ENCODE measurements at regions not wholly inside any gene's neighbourhood (a gene's known extent, or its start where the extent isn't known, plus 50 kb on each side); places are given as distances from the start of the nearest gene placed in this dataset.

DNA sequence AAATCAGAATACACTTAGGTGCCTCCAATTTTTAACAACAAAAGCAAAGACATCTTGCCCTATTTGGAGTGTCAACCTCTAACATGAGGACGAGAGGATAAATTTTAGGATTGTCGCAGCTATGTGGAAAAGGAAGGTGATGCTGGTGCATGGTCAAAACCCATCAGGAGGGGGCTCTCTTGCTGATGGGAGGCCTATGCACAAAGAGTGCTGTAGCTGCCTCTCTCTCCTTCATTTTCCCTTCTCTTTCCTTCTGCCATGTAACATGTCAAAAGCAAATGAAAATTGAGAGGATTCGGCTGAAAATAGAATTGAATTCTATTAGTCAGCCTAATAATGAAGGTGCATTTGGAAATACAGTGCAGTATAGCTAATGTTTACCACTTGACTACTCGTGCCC is 578.7 kb upstream of the ZNF462 start:
- H3K9me3 ChIP-seq (ENCODE audit: control insufficient read depth, insufficient read depth, low read length) = no peaks in the 10 kb centered on the region

DNA sequence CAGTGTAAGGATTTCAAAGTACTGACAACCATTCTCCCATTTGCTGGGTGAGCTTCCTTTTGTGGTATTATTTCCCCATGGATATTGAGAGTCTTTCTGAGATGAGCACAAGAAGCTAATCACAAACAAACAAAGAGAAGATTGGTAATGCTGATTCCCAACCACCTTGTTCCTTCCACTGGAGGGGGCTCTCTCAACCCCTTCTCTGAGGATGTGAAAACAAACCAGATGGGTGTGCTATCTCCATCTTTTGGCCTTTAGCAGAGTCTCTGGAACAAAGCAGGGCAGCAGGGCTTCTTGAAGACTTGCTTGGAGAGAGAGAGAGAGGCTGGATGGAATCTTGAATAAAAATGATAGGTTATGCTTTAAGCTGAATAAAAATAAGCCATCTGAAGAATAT is 576.7 kb upstream of the ZNF462 start:
- DNase-seq (ENCODE audit: low read depth in 4 of 6, low spot score in 6 of 6) = peak in 3 of 6 donors; percentile 35 to 93 (median 87)
- H3K27ac ChIP-seq (ENCODE audit: low read depth, low read length) = peak overlapping the region; percentile 64

More for the DNA sequence above, 578.7 kb upstream of the ZNF462 start:
- 54% methylated on average over 2 of the region's 4 CpGs for WGBS (ENCODE audit: insufficient coverage)
- Histone ChIP-seq H3K4me1 (ENCODE audit: control insufficient read depth, insufficient read depth, low read length) (peaks cover 5% of the 10 kb centered on the region), H3K4me3 (ENCODE audit: low read depth, low read length) (no peak overlapping the region), H3K27ac (ENCODE audit: low read depth, low read length) (peak overlapping the region; percentile 58), H3K27me3 (ENCODE audit: control insufficient read depth, insufficient read depth, low read length) (no peaks in the 10 kb centered on the region), H3K36me3 (ENCODE audit: control insufficient read depth, insufficient read depth, low read length) (no peaks in the 10 kb centered on the region)
- DNase-seq (ENCODE audit: low read depth in 4 of 6, low spot score in 6 of 6) = peak in 1 of 6 donors; percentile 74

DNA sequence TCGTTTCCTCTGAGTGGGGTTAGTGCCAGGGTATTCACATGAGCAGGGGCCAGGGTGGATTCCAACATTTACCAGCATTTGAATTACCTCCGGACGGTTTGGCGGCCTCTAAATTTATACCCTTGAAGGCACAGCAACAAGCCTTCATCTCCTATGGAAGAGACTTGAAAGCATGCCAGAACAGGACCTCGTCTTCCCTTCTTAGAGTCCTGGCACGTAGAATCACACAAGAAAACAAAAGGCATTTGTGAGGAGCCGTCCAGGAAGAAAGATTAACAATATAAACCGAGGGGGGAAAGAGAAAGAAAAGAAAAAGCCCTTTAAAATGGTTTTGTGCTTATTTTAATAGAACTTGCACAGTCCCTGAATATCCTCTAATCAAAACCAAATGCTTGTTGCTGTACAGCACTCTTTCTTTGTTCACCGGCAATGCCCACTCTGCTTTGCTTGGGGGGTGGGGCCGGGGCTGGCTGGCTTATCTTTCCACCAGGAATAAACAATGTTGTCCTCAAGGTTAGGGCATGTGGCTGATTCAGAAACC is 575.8 kb upstream of the ZNF462 start:
- Histone ChIP-seq H3K9me3 (ENCODE audit: control insufficient read depth, insufficient read depth, low read length) (no peaks in the 10 kb centered on the region), H3K4me1 (ENCODE audit: control insufficient read depth, insufficient read depth, low read length) (peaks cover 5% of the 10 kb centered on the region), H3K36me3 (ENCODE audit: control insufficient read depth, insufficient read depth, low read length) (no peaks in the 10 kb centered on the region), H3K4me3 (ENCODE audit: low read depth, low read length) (peak overlapping the region; percentile 11), H3K27me3 (ENCODE audit: control insufficient read depth, insufficient read depth, low read length) (no peaks in the 10 kb centered on the region), H3K27ac (ENCODE audit: low read depth, low read length) (peak overlapping the region; percentile 64)
- peak in 5 of 6 donors; percentile 63 to 94 (median 71) for DNase-seq (ENCODE audit: low read depth in 4 of 6, low spot score in 6 of 6)
- 0% methylated on average over 1 of the region's 10 CpGs for WGBS (ENCODE audit: insufficient coverage)

More for the DNA sequence above, 576.7 kb upstream of the ZNF462 start:
- Histone ChIP-seq H3K4me1 (ENCODE audit: control insufficient read depth, insufficient read depth, low read length) (peaks cover 5% of the 10 kb centered on the region), H3K4me3 (ENCODE audit: low read depth, low read length) (no peak overlapping the region), H3K36me3 (ENCODE audit: control insufficient read depth, insufficient read depth, low read length) (no peaks in the 10 kb centered on the region), H3K27me3 (ENCODE audit: control insufficient read depth, insufficient read depth, low read length) (no peaks in the 10 kb centered on the region), H3K9me3 (ENCODE audit: control insufficient read depth, insufficient read depth, low read length) (no peaks in the 10 kb centered on the region)

- DNase-seq (ENCODE audit: low read depth in 4 of 6, low spot score in 6 of 6) = peak in 4 of 6 donors; percentile 20 to 63 (median 46)
- Histone ChIP-seq H3K36me3 (ENCODE audit: control insufficient read depth, insufficient read depth, low read length) (no peaks in the 10 kb centered on the region), H3K4me1 (ENCODE audit: control insufficient read depth, insufficient read depth, low read length) (peaks cover 5% of the 10 kb centered on the region), H3K27me3 (ENCODE audit: control insufficient read depth, insufficient read depth, low read length) (no peaks in the 10 kb centered on the region), H3K27ac (ENCODE audit: low read depth, low read length) (peak overlapping the region; percentile 64), H3K4me3 (ENCODE audit: low read depth, low read length) (peak overlapping the region; percentile 11), H3K9me3 (ENCODE audit: control insufficient read depth, insufficient read depth, low read length) (no peaks in the 10 kb centered on the region)
- WGBS (ENCODE audit: insufficient coverage) = 28% methylated on average over 3 of the region's 9 CpGs
These were observed 575.2 kb upstream of the ZNF462 start for GRCh38 chr9:106287731-106288130.

- peak in 1 of 6 donors; percentile 40 for DNase-seq (ENCODE audit: low read depth in 4 of 6, low spot score in 6 of 6)
- Histone ChIP-seq H3K4me3 (ENCODE audit: low read depth, low read length) (no peak overlapping the region), H3K27ac (ENCODE audit: low read depth, low read length) (no peak overlapping the region), H3K27me3 (ENCODE audit: control insufficient read depth, insufficient read depth, low read length) (no peaks in the 10 kb centered on the region), H3K9me3 (ENCODE audit: control insufficient read depth, insufficient read depth, low read length) (no peaks in the 10 kb centered on the region), H3K36me3 (ENCODE audit: control insufficient read depth, insufficient read depth, low read length) (no peaks in the 10 kb centered on the region), H3K4me1 (ENCODE audit: control insufficient read depth, insufficient read depth, low read length) (peaks cover 5% of the 10 kb centered on the region)
- WGBS (ENCODE audit: insufficient coverage) = 74% methylated on average over 7 of the region's 8 CpGs
These were observed 574.3 kb upstream of the ZNF462 start for GRCh38 chr9:106288689-106289088.

- Histone ChIP-seq H3K9me3 (ENCODE audit: control insufficient read depth, insufficient read depth, low read length) (no peaks in the 10 kb centered on the region), H3K4me3 (ENCODE audit: low read depth, low read length) (no peak overlapping the region), H3K27me3 (ENCODE audit: control insufficient read depth, insufficient read depth, low read length) (no peaks in the 10 kb centered on the region), H3K27ac (ENCODE audit: low read depth, low read length) (no peak overlapping the region), H3K4me1 (ENCODE audit: control insufficient read depth, insufficient read depth, low read length) (peaks cover 5% of the 10 kb centered on the region), H3K36me3 (ENCODE audit: control insufficient read depth, insufficient read depth, low read length) (no peaks in the 10 kb centered on the region)
- DNase-seq (ENCODE audit: low read depth in 4 of 6, low spot score in 6 of 6) = no peak
- WGBS (ENCODE audit: insufficient coverage) = no CpG with 5 or more reads among the region's 2 CpGs
These were observed 571.2 kb upstream of the ZNF462 start for GRCh38 chr9:106291786-106292185.

GRCh38 chr9:106296426-106296825 is 566.5 kb upstream of the ZNF462 start:
- Histone ChIP-seq H3K36me3 (ENCODE audit: control insufficient read depth, insufficient read depth, low read length) (no peaks in the 10 kb centered on the region), H3K27me3 (ENCODE audit: control insufficient read depth, insufficient read depth, low read length) (no peaks in the 10 kb centered on the region), H3K4me1 (ENCODE audit: control insufficient read depth, insufficient read depth, low read length) (no peaks in the 10 kb centered on the region), H3K4me3 (ENCODE audit: low read depth, low read length) (no peak overlapping the region), H3K27ac (ENCODE audit: low read depth, low read length) (no peak overlapping the region), H3K9me3 (ENCODE audit: control insufficient read depth, insufficient read depth, low read length) (no peaks in the 10 kb centered on the region)
- no peak for DNase-seq (ENCODE audit: low read depth in 4 of 6, low spot score in 6 of 6)
- no CpG with 5 or more reads among the region's 2 CpGs for WGBS (ENCODE audit: insufficient coverage)

- no peaks in the 10 kb centered on the region for H3K27me3 ChIP-seq (ENCODE audit: control insufficient read depth, insufficient read depth, low read length)
- H3K4me3 ChIP-seq (ENCODE audit: low read depth, low read length) = no peak overlapping the region
- no peak for DNase-seq (ENCODE audit: low read depth in 4 of 6, low spot score in 6 of 6)
- 75% methylated on average over 2 of the region's 3 CpGs for WGBS (ENCODE audit: insufficient coverage)
- no peak overlapping the region for H3K27ac ChIP-seq (ENCODE audit: low read depth, low read length)
- no peaks in the 10 kb centered on the region for H3K9me3 ChIP-seq (ENCODE audit: control insufficient read depth, insufficient read depth, low read length)
- no peaks in the 10 kb centered on the region for H3K4me1 ChIP-seq (ENCODE audit: control insufficient read depth, insufficient read depth, low read length)
- no peaks in the 10 kb centered on the region for H3K36me3 ChIP-seq (ENCODE audit: control insufficient read depth, insufficient read depth, low read length)
These were observed 564.0 kb upstream of the ZNF462 start for GRCh38 chr9:106298997-106299396.

- H3K27me3 ChIP-seq (ENCODE audit: control insufficient read depth, insufficient read depth, low read length) = no peaks in the 10 kb centered on the region
- H3K36me3 ChIP-seq (ENCODE audit: control insufficient read depth, insufficient read depth, low read length) = no peaks in the 10 kb centered on the region
- WGBS (ENCODE audit: insufficient coverage) = no CpG with 5 or more reads among the region's 4 CpGs
- no peak overlapping the region for H3K27ac ChIP-seq (ENCODE audit: low read depth, low read length)
- DNase-seq (ENCODE audit: low read depth in 4 of 6, low spot score in 6 of 6) = peak in 2 of 6 donors; percentile 62 to 93
- no peaks in the 10 kb centered on the region for H3K4me1 ChIP-seq (ENCODE audit: control insufficient read depth, insufficient read depth, low read length)
- H3K4me3 ChIP-seq (ENCODE audit: low read depth, low read length) = no peak overlapping the region
- no peaks in the 10 kb centered on the region for H3K9me3 ChIP-seq (ENCODE audit: control insufficient read depth, insufficient read depth, low read length)
These were observed 558.5 kb upstream of the ZNF462 start for GRCh38 chr9:106304401-106304920.

DNA sequence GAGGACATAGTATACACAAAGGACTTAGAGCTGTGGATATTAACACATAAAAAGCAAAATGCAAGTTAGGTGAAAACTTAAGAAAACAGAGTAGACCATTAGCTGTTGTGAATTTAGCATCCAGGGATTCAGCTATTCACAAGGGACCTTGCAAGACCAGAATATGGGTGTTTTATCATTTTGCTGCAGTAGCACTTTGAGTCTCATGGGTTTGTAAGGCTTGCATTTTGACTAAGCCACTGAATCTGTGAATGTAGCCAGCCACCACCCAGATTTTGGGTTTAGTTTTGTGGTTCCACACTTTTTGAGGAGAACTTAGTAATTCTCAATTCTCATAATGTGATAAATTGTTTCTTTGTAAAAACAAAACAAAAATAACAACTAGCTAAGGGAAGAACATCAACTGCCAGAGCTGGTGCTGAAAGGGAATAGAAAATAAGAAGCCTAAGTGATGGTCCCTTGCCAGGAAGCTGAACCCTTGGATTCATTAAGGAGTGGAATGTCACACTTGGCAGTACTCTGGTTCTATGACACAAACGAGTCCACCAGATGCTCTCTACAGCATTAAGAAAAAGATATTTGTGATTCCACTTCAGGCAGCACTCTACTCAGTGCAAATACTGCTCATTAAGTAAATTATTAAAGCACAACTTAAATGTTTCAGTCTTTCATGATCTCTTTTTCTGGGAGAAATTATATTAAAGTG is 557.4 kb upstream of the ZNF462 start:
- Histone ChIP-seq H3K36me3 (ENCODE audit: control insufficient read depth, insufficient read depth, low read length) (no peaks in the 10 kb centered on the region), H3K4me1 (ENCODE audit: control insufficient read depth, insufficient read depth, low read length) (no peaks in the 10 kb centered on the region), H3K9me3 (ENCODE audit: control insufficient read depth, insufficient read depth, low read length) (no peaks in the 10 kb centered on the region), H3K4me3 (ENCODE audit: low read depth, low read length) (no peak overlapping the region), H3K27ac (ENCODE audit: low read depth, low read length) (no peak overlapping the region), H3K27me3 (ENCODE audit: control insufficient read depth, insufficient read depth, low read length) (no peaks in the 10 kb centered on the region)
- peak in 3 of 6 donors; percentile 38 to 91 (median 51) for DNase-seq (ENCODE audit: low read depth in 4 of 6, low spot score in 6 of 6)
- 17% methylated on average over 1 of the region's 1 CpG for WGBS (ENCODE audit: insufficient coverage)

Measured in spinal cord (tissue), 9 donors.